Upper lobe of right lung (tissue), 1 donor: ENCODE measurements at regions not wholly inside any gene's neighbourhood (a gene's known extent, or its start where the extent isn't known, plus 50 kb on each side); places are given as distances from the start of the nearest gene placed in this dataset.

Experiments
- ATAC-seq: fragments of 200-7000 bp; cut with Tn5 transposase; one replicate; pipeline ENCODE4 v1.9.1; 2020; ENCODE audit warnings: mild to moderate bottlenecking, moderate library complexity
- DNase-seq: peaks from one replicate; pipeline ENCODE4 v3.0.0-alpha.2; 2020
- H3K27ac ChIP-seq: fragments of 200-600 bp; one replicate; pipeline ENCODE4 v1.8.0; 2022
- H3K27me3 ChIP-seq: fragments of 200-600 bp; one replicate; pipeline ENCODE4 v1.8.0; 2022; ENCODE audit warnings: mild to moderate bottlenecking
- H3K36me3 ChIP-seq: fragments of 200-600 bp; one replicate; pipeline ENCODE4 v1.8.0; 2022
- H3K4me1 ChIP-seq: fragments of 200-600 bp; one replicate; pipeline ENCODE4 v1.8.0; 2022
- H3K4me3 ChIP-seq: fragments of 200-600 bp; one replicate; pipeline ENCODE4 v1.8.0; 2022; ENCODE audit warnings: mild to moderate bottlenecking
- H3K9me3 ChIP-seq: fragments of 200-600 bp; one replicate; pipeline ENCODE4 v1.8.0; 2022
- CTCF ChIP-seq: fragments of 200-600 bp; IDR thresholded peaks from one replicate; pipeline ENCODE4 v1.8.0; 2022; ENCODE audit warnings: antibody characterized with exemption
- intact Hi-C: fragments of 100-400 bp; cut with DNase I; formaldehyde crosslinking; loops from one replicate; pipeline ENCODE4 v1.11.0; 2022
- donor health status: DM: no; HTN: yes; CAD: no; lungs with severe emphysema.

- H3K4me3 ChIP-seq, result no peak overlapping the region
- H3K36me3 ChIP-seq, result no peaks in the 10 kb centered on the region
- no peaks in the 10 kb centered on the region for H3K27me3 ChIP-seq
- H3K9me3 ChIP-seq, result no peaks in the 10 kb centered on the region
- ATAC-seq (no peak), DNase-seq (no peak)
- no peak overlapping the region for H3K27ac ChIP-seq
- intact Hi-C loops, result no loop called here
- no peak for TF ChIP-seq CTCF
- H3K4me1 ChIP-seq, result no peaks in the 10 kb centered on the region
Measured at GRCh38 chr20:58022711-58023110, 205.7 kb downstream of the ANKRD60 start.

GRCh38 chr20:58021481-58021880 lies 207.0 kb downstream of the ANKRD60 start:
- DNase-seq, result no peak
- intact Hi-C loops, result no loop called here
- TF ChIP-seq CTCF, result no peak

GRCh38 chr20:58020656-58021454 lies 207.6 kb downstream of the ANKRD60 start:
- Histone ChIP-seq H3K4me3 (no peak overlapping the region), H3K9me3 (no peaks in the 10 kb centered on the region), H3K27ac (no peak overlapping the region), H3K27me3 (no peaks in the 10 kb centered on the region), H3K36me3 (no peaks in the 10 kb centered on the region), H3K4me1 (no peaks in the 10 kb centered on the region)
- no peak for TF ChIP-seq CTCF
- ATAC-seq (no peak), DNase-seq (no peak)
- intact Hi-C loops, result no loop called here

More at GRCh38 chr20:58021481-58021880, 207.0 kb downstream of the ANKRD60 start:
- H3K9me3 ChIP-seq, result no peaks in the 10 kb centered on the region
- no peak for ATAC-seq
- no peak overlapping the region for H3K4me3 ChIP-seq
- H3K4me1 ChIP-seq, result no peaks in the 10 kb centered on the region
- H3K27me3 ChIP-seq, result no peaks in the 10 kb centered on the region
- H3K36me3 ChIP-seq, result no peaks in the 10 kb centered on the region
- no peak overlapping the region for H3K27ac ChIP-seq

- TF ChIP-seq CTCF, result no peak
- Histone ChIP-seq H3K36me3 (no peaks in the 10 kb centered on the region), H3K4me1 (no peaks in the 10 kb centered on the region), H3K4me3 (no peak overlapping the region), H3K9me3 (no peaks in the 10 kb centered on the region), H3K27ac (no peak overlapping the region), H3K27me3 (no peaks in the 10 kb centered on the region)
- DNase-seq (no peak), ATAC-seq (no peak)
- intact Hi-C loops, result no loop called here
Measured at GRCh38 chr20:58019850-58020625, 208.4 kb downstream of the ANKRD60 start.

- DNase-seq (no peak), ATAC-seq (no peak)
- intact Hi-C loops, result no loop called here
- H3K4me1 ChIP-seq, result no peaks in the 10 kb centered on the region
- no peak overlapping the region for H3K27ac ChIP-seq
- no peak overlapping the region for H3K4me3 ChIP-seq
- H3K27me3 ChIP-seq, result no peaks in the 10 kb centered on the region
- no peak for TF ChIP-seq CTCF
- H3K36me3 ChIP-seq, result no peaks in the 10 kb centered on the region
- H3K9me3 ChIP-seq, result no peaks in the 10 kb centered on the region
Measured at GRCh38 chr20:58019027-58019849, 209.2 kb downstream of the ANKRD60 start.
